ES-I3 (cell line): ENCODE measurements at regions not wholly inside any gene's neighbourhood (a gene's known extent, or its start where the extent isn't known, plus 50 kb on each side); places are given as distances from the start of the nearest gene placed in this dataset.

Experiments
- H3K36me3 ChIP-seq: 2 replicates; pipeline ENCODE4 v1.6.1; 2013; ENCODE audit warnings: mild to moderate bottlenecking, low read length, control low read depth, moderate library complexity; ENCODE audit not compliant: insufficient read depth
- H3K4me1 ChIP-seq: 2 replicates; pipeline ENCODE4 v1.6.1; 2013; ENCODE audit warnings: mild to moderate bottlenecking, control low read depth, low read length; ENCODE audit not compliant: insufficient read depth
- H3K9ac ChIP-seq: 2 replicates; pipeline ENCODE4 v1.6.1; 2013; ENCODE audit warnings: low read depth, mild to moderate bottlenecking, low read length, moderate library complexity
- H3K9me3 ChIP-seq: 2 replicates; pipeline ENCODE4 v1.6.1; 2013; ENCODE audit warnings: mild to moderate bottlenecking, low read length, moderate library complexity; ENCODE audit not compliant: control insufficient read depth, insufficient read depth

- Histone ChIP-seq H3K9me3 (no peaks in the 10 kb centered on the region), H3K9ac (no peak overlapping the region), H3K36me3 (no peaks in the 10 kb centered on the region), H3K4me1 (no peaks in the 10 kb centered on the region)
Measured at GRCh38 chr5:56507351-56507930, 274.3 kb upstream of the ANKRD55 start.

- Histone ChIP-seq H3K9ac (no peak overlapping the region), H3K4me1 (no peaks in the 10 kb centered on the region), H3K36me3 (no peaks in the 10 kb centered on the region), H3K9me3 (no peaks in the 10 kb centered on the region)
Measured at GRCh38 chr5:56506211-56506965, 273.3 kb upstream of the ANKRD55 start.

- no peak overlapping the region for H3K9ac ChIP-seq
- no peaks in the 10 kb centered on the region for H3K4me1 ChIP-seq
- H3K9me3 ChIP-seq, result no peaks in the 10 kb centered on the region
- no peaks in the 10 kb centered on the region for H3K36me3 ChIP-seq
Measured at GRCh38 chr5:56503929-56504328, 270.8 kb upstream of the ANKRD55 start.

- Histone ChIP-seq H3K9me3 (no peaks in the 10 kb centered on the region), H3K9ac (no peak overlapping the region), H3K4me1 (no peaks in the 10 kb centered on the region), H3K36me3 (no peaks in the 10 kb centered on the region)
Measured at GRCh38 chr5:56501781-56502557, 268.8 kb upstream of the ANKRD55 start.

- H3K36me3 ChIP-seq, result no peaks in the 10 kb centered on the region
- H3K9ac ChIP-seq, result no peak overlapping the region
- H3K4me1 ChIP-seq, result no peaks in the 10 kb centered on the region
- no peaks in the 10 kb centered on the region for H3K9me3 ChIP-seq
Measured at GRCh38 chr5:56499901-56500300, 266.8 kb upstream of the ANKRD55 start.

- H3K9ac ChIP-seq, result no peak overlapping the region
- H3K4me1 ChIP-seq, result peaks cover 1% of the 10 kb centered on the region; the same call in 1 of the 2 replicates
- no peaks in the 10 kb centered on the region for H3K9me3 ChIP-seq
- no peaks in the 10 kb centered on the region for H3K36me3 ChIP-seq
Measured at GRCh38 chr5:56499491-56499890, 266.4 kb upstream of the ANKRD55 start.

GRCh38 chr5:56498759-56499395, 265.7 kb upstream of the ANKRD55 start:
- Histone ChIP-seq H3K4me1 (peaks cover 4% of the 10 kb centered on the region; the same call in 1 of the 2 replicates), H3K36me3 (no peaks in the 10 kb centered on the region), H3K9ac (no peak overlapping the region), H3K9me3 (no peaks in the 10 kb centered on the region)

GRCh38 chr5:56496581-56497063, 263.5 kb upstream of the ANKRD55 start:
- Histone ChIP-seq H3K36me3 (no peaks in the 10 kb centered on the region), H3K9ac (no peak overlapping the region), H3K4me1 (peaks cover 4% of the 10 kb centered on the region; the same call in 1 of the 2 replicates), H3K9me3 (no peaks in the 10 kb centered on the region)

GRCh38 chr5:56494300-56494731, 261.2 kb upstream of the ANKRD55 start:
- Histone ChIP-seq H3K9ac (no peak overlapping the region), H3K4me1 (peaks cover 4% of the 10 kb centered on the region; the same call in 1 of the 2 replicates), H3K9me3 (no peaks in the 10 kb centered on the region), H3K36me3 (no peaks in the 10 kb centered on the region)

GRCh38 chr5:56493766-56494165, 260.6 kb upstream of the ANKRD55 start:
- peaks cover 4% of the 10 kb centered on the region; the same call in 1 of the 2 replicates for H3K4me1 ChIP-seq
- no peak overlapping the region for H3K9ac ChIP-seq
- no peaks in the 10 kb centered on the region for H3K36me3 ChIP-seq
- H3K9me3 ChIP-seq, result no peaks in the 10 kb centered on the region; the same call in 1 of the 2 replicates

- peaks cover 4% of the 10 kb centered on the region; the same call in 1 of the 2 replicates for H3K4me1 ChIP-seq
- no peak overlapping the region for H3K9ac ChIP-seq
- H3K36me3 ChIP-seq, result no peaks in the 10 kb centered on the region
- H3K9me3 ChIP-seq, result no peaks in the 10 kb centered on the region; the same call in 1 of the 2 replicates
Measured at GRCh38 chr5:56493308-56493707, 260.2 kb upstream of the ANKRD55 start.

GRCh38 chr5:56492812-56493211, 259.7 kb upstream of the ANKRD55 start:
- peaks cover 4% of the 10 kb centered on the region; the same call in 1 of the 2 replicates for H3K4me1 ChIP-seq
- H3K36me3 ChIP-seq, result no peaks in the 10 kb centered on the region
- no peak overlapping the region for H3K9ac ChIP-seq
- no peaks in the 10 kb centered on the region; the same call in 1 of the 2 replicates for H3K9me3 ChIP-seq

GRCh38 chr5:56490971-56491468, 257.9 kb upstream of the ANKRD55 start:
- no peak overlapping the region for H3K9ac ChIP-seq
- no peaks in the 10 kb centered on the region for H3K36me3 ChIP-seq
- H3K9me3 ChIP-seq, result peaks cover 6% of the 10 kb centered on the region; the same call in 1 of the 2 replicates
- H3K4me1 ChIP-seq, result peaks cover 4% of the 10 kb centered on the region; the same call in 1 of the 2 replicates

- Histone ChIP-seq H3K9me3 (peaks cover 6% of the 10 kb centered on the region; the same call in 1 of the 2 replicates), H3K9ac (no peak overlapping the region), H3K4me1 (0 out of 2 replicates have a peak, but pooled peaks cover under 1% of the 10 kb centered on the region), H3K36me3 (no peaks in the 10 kb centered on the region)
Measured at GRCh38 chr5:56489272-56489671, 256.1 kb upstream of the ANKRD55 start.
